Activated naive CD8-positive, alpha-beta T cell treated with anti-CD3 and anti-CD28 coated beads, Interleukin-2, amount 50 U/mL, for 24 hours (primary cell): ENCODE measurements at regions not wholly inside any gene's neighbourhood (a gene's known extent, or its start where the extent isn't known, plus 50 kb on each side); places are given as distances from the start of the nearest gene placed in this dataset.

Experiments
- ATAC-seq: fragments of 150-1000 bp; cut with Tn5 transposase; one replicate; pipeline ENCODE4 v1.10.0; 2021
- DNase-seq: peaks from one replicate; pipeline ENCODE4 v3.0.0; 2021
- H3K27ac Mint-ChIP-seq: one replicate; pipeline ENCODE4 v1.8.0; 2021; ENCODE audit warnings: mild to moderate bottlenecking, mixed read lengths
- H3K27me3 Mint-ChIP-seq: one replicate; pipeline ENCODE4 v1.8.0; 2021; ENCODE audit warnings: mixed read lengths
- H3K36me3 Mint-ChIP-seq: one replicate; pipeline ENCODE4 v1.8.0; 2021; ENCODE audit warnings: low read depth, mixed read lengths
- H3K4me1 Mint-ChIP-seq: one replicate; pipeline ENCODE4 v1.8.0; 2021; ENCODE audit warnings: mixed read lengths
- H3K4me3 Mint-ChIP-seq: one replicate; pipeline ENCODE4 v1.8.0; 2021; ENCODE audit warnings: mild to moderate bottlenecking, moderate library complexity, mixed read lengths
- H3K9me3 Mint-ChIP-seq: one replicate; pipeline ENCODE4 v1.8.0; 2021; ENCODE audit warnings: mixed read lengths

GRCh38 chr22:47816121-47816862 is 1053.8 kb downstream of the TBC1D22A start:
- H3K9me3 Mint-ChIP-seq: no peaks in the 10 kb centered on the region
- ATAC-seq: no peak
- no peak for DNase-seq
- no peaks in the 10 kb centered on the region for H3K4me1 Mint-ChIP-seq
- H3K4me3 Mint-ChIP-seq: no peak overlapping the region
- peaks cover 7% of the 10 kb centered on the region for H3K27me3 Mint-ChIP-seq
- H3K27ac Mint-ChIP-seq: no peak overlapping the region
- no peaks in the 10 kb centered on the region for H3K36me3 Mint-ChIP-seq

GRCh38 chr22:47814474-47814873 is 1052.0 kb downstream of the TBC1D22A start:
- Mint-ChIP-seq H3K27me3 (peaks cover 9% of the 10 kb centered on the region), H3K9me3 (peaks cover 4% of the 10 kb centered on the region), H3K27ac (no peak overlapping the region), H3K4me3 (no peak overlapping the region), H3K36me3 (no peaks in the 10 kb centered on the region), H3K4me1 (no peaks in the 10 kb centered on the region)
- ATAC-seq (no peak), DNase-seq (no peak)

DNA sequence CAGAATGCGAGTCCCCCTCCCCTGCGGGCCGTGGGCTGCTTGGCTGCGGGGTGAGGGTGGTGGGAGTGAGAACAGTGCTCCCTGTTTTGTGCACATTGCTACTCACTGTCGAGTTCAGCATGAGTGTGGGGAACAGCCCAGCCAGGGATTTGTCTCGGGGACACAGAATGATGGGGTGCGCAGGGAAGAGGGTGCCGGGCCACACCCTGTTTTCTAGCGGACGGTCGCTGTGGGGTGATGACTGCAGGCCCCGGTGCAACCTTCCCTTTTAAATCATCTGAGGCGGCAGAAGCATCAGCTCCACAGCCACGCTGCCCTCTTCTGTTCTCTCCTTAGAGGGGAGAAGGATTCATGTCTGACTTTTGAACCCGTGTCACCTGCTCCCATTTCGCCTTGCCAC is 1051.2 kb downstream of the TBC1D22A start:
- DNase-seq: no peak

GRCh38 chr22:47811971-47812370 is 1049.5 kb downstream of the TBC1D22A start:
- H3K9me3 Mint-ChIP-seq: peaks cover 4% of the 10 kb centered on the region
- H3K27ac Mint-ChIP-seq: no peak overlapping the region
- H3K4me3 Mint-ChIP-seq: no peak overlapping the region
- H3K4me1 Mint-ChIP-seq: no peaks in the 10 kb centered on the region
- DNase-seq (no peak), ATAC-seq (no peak)
- H3K36me3 Mint-ChIP-seq: no peaks in the 10 kb centered on the region
- H3K27me3 Mint-ChIP-seq: peaks cover 11% of the 10 kb centered on the region

More for the DNA sequence above, 1051.2 kb downstream of the TBC1D22A start:
- no peak overlapping the region for H3K27ac Mint-ChIP-seq
- H3K4me3 Mint-ChIP-seq: no peak overlapping the region
- ATAC-seq: no peak
- H3K36me3 Mint-ChIP-seq: no peaks in the 10 kb centered on the region
- peaks cover 6% of the 10 kb centered on the region for H3K27me3 Mint-ChIP-seq
- H3K9me3 Mint-ChIP-seq: peaks cover 4% of the 10 kb centered on the region
- no peaks in the 10 kb centered on the region for H3K4me1 Mint-ChIP-seq

- Mint-ChIP-seq H3K27ac (no peak overlapping the region), H3K9me3 (peaks cover 4% of the 10 kb centered on the region), H3K4me3 (no peak overlapping the region), H3K36me3 (no peaks in the 10 kb centered on the region), H3K4me1 (no peaks in the 10 kb centered on the region), H3K27me3 (peaks cover 14% of the 10 kb centered on the region)
- DNase-seq (no peak), ATAC-seq (no peak)
Measured at GRCh38 chr22:47810505-47811500, 1048.4 kb downstream of the TBC1D22A start.

GRCh38 chr22:47808886-47809620 is 1046.6 kb downstream of the TBC1D22A start:
- Mint-ChIP-seq H3K4me1 (no peaks in the 10 kb centered on the region), H3K36me3 (no peaks in the 10 kb centered on the region), H3K27me3 (peaks cover 14% of the 10 kb centered on the region), H3K9me3 (peaks cover 4% of the 10 kb centered on the region), H3K4me3 (no peak overlapping the region), H3K27ac (no peak overlapping the region)
- no peak for ATAC-seq
- DNase-seq: no peak

DNA sequence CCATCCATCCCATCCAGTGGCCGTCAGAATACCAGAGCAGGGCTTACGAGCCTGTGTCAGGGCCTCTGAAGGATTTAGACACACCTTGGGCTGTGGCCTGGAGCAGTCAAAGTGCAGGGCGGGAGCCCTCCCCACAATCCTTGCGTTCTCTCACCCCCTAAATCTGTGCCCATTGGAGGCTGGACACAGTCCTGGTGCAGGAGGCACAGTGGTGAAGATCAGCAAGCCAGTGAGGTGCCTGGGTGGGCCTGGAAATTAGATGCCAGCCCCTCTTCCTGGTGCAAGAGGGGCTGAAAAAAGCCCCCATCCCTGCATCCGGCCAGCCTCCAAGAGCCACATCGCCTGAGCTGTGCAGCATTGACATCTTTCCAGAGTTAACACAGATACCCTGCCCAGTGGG is 1045.8 kb downstream of the TBC1D22A start:
- H3K27ac Mint-ChIP-seq: no peak overlapping the region
- peaks cover 14% of the 10 kb centered on the region for H3K27me3 Mint-ChIP-seq
- ATAC-seq: no peak
- no peaks in the 10 kb centered on the region for H3K36me3 Mint-ChIP-seq
- DNase-seq: no peak
- no peak overlapping the region for H3K4me3 Mint-ChIP-seq
- H3K9me3 Mint-ChIP-seq: peaks cover 4% of the 10 kb centered on the region
- H3K4me1 Mint-ChIP-seq: no peaks in the 10 kb centered on the region

DNA sequence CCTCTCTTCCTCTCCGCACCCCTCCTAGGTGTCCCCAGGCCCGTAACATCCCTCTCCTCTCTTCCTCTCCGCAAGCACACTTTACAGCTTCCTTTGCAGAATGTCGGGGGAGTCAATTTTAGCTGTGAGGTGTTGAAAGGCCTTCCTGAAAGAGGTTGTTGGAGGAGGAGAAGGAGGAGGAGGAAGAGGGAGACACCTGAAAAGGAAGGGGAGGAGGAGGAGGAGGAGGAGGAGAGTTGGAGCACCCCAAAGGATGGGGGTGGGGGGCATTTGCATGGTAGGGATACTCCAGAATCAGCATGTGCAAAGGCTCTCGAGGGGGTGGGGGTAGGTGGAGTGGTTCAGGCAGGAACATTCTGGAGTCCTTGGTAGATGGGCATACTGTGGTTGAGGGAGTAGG is 1045.1 kb downstream of the TBC1D22A start:
- peaks cover 4% of the 10 kb centered on the region for H3K9me3 Mint-ChIP-seq
- DNase-seq (no peak), ATAC-seq (no peak)
- H3K27ac Mint-ChIP-seq: no peak overlapping the region
- H3K36me3 Mint-ChIP-seq: no peaks in the 10 kb centered on the region
- no peaks in the 10 kb centered on the region for H3K4me1 Mint-ChIP-seq
- H3K4me3 Mint-ChIP-seq: no peak overlapping the region
- peaks cover 16% of the 10 kb centered on the region for H3K27me3 Mint-ChIP-seq

DNA sequence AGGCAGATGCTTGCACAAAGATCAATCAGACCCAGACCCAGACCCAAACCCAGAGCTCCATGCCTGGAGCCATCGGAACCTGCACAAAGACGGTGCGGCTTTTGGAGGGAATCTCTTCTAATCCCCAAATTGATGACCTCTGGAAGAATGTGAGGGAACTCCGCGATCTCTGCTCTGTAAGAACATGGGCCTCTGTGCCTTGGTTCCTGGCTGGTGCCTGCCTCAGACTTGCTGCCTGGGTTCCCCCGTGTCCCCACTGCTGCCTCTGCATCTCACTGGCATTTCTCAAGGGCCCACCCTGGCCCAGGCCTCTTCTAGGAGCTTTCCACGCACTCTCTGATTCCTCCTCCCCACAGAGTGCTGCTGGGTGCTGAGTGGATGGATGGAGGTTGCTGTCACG is 1044.4 kb downstream of the TBC1D22A start:
- no peak for ATAC-seq

DNA sequence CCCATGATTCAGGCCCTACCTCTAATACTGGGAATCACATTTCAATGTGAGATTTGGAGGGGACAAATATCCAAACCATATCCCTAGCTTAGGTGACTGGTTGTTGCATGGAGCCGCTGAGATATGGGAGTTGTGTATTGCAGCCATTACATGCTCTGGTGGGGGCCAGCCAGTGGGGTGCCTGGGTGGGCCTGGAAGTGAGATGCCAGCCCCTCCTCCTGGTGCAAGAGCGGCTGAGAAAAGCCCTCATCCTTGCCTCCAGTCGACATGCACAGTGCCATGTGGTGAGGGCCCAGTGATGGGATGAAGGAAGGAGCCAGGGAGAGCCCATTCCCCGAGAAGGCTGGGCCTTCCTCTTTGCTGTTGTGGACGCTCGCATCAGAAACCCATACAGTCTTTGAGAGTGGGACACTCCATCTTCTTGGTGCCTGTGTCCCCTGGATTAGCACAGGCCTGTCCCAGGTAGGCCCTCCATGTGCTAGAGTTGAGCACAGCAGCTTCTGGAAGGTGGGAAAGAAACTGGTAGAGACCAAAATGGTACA is 1043.0 kb downstream of the TBC1D22A start:
- no peaks in the 10 kb centered on the region for H3K36me3 Mint-ChIP-seq
- ATAC-seq (no peak), DNase-seq (no peak)
- H3K27me3 Mint-ChIP-seq: peaks cover 24% of the 10 kb centered on the region
- peaks cover 4% of the 10 kb centered on the region for H3K9me3 Mint-ChIP-seq
- H3K27ac Mint-ChIP-seq: no peak overlapping the region
- no peaks in the 10 kb centered on the region for H3K4me1 Mint-ChIP-seq
- H3K4me3 Mint-ChIP-seq: no peak overlapping the region

More for the DNA sequence above, 1044.4 kb downstream of the TBC1D22A start:
- no peak overlapping the region for H3K4me3 Mint-ChIP-seq
- peaks cover 4% of the 10 kb centered on the region for H3K9me3 Mint-ChIP-seq
- no peak for DNase-seq
- H3K27me3 Mint-ChIP-seq: peaks cover 16% of the 10 kb centered on the region
- H3K4me1 Mint-ChIP-seq: no peaks in the 10 kb centered on the region
- H3K27ac Mint-ChIP-seq: no peak overlapping the region
- no peaks in the 10 kb centered on the region for H3K36me3 Mint-ChIP-seq

- no peak for ATAC-seq
Measured at GRCh38 chr22:47804281-47804680, 1041.8 kb downstream of the TBC1D22A start.

DNA sequence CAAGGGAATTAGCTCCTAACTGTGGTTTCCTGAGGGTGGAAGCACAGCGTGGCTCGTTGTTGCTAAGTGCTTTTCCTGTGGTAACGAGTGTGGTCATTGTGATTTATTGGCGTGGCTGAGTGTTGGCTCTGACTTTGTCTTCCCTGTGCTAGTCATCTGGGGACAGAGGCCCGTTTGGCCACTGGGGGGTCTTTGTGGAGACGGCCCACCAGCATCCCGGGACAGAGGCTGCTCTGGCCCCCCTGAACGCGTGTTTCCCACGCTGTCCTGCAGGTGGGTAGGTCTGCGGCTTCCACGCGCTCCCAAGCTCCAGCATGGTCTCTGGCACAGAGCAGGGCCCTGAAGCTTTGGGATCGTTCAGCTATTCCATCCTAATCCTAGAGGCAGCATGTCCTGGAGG is 1040.0 kb downstream of the TBC1D22A start:
- Mint-ChIP-seq H3K27ac (no peak overlapping the region), H3K27me3 (peaks cover 20% of the 10 kb centered on the region), H3K4me1 (no peaks in the 10 kb centered on the region), H3K9me3 (no peaks in the 10 kb centered on the region), H3K36me3 (no peaks in the 10 kb centered on the region), H3K4me3 (no peak overlapping the region)
- ATAC-seq (no peak), DNase-seq (no peak)

More at GRCh38 chr22:47804281-47804680, 1041.8 kb downstream of the TBC1D22A start:
- H3K4me1 Mint-ChIP-seq: no peaks in the 10 kb centered on the region
- DNase-seq: no peak
- H3K27me3 Mint-ChIP-seq: peaks cover 26% of the 10 kb centered on the region
- no peaks in the 10 kb centered on the region for H3K36me3 Mint-ChIP-seq
- no peaks in the 10 kb centered on the region for H3K9me3 Mint-ChIP-seq
- H3K4me3 Mint-ChIP-seq: no peak overlapping the region
- H3K27ac Mint-ChIP-seq: no peak overlapping the region

- Mint-ChIP-seq H3K9me3 (no peaks in the 10 kb centered on the region), H3K27ac (no peak overlapping the region), H3K4me3 (no peak overlapping the region), H3K27me3 (peaks cover 19% of the 10 kb centered on the region), H3K36me3 (no peaks in the 10 kb centered on the region), H3K4me1 (no peaks in the 10 kb centered on the region)
- ATAC-seq (no peak), DNase-seq (no peak)
Measured at GRCh38 chr22:47801541-47802245, 1039.2 kb downstream of the TBC1D22A start.

- Mint-ChIP-seq H3K27me3 (peaks cover 15% of the 10 kb centered on the region), H3K9me3 (no peaks in the 10 kb centered on the region), H3K27ac (no peak overlapping the region), H3K4me3 (no peak overlapping the region), H3K36me3 (no peaks in the 10 kb centered on the region), H3K4me1 (no peaks in the 10 kb centered on the region)
- DNase-seq (no peak), ATAC-seq (no peak)
Measured at GRCh38 chr22:47798229-47798628, 1035.8 kb downstream of the TBC1D22A start.
